Keratinocyte (primary cell): ENCODE measurements at regions not wholly inside any gene's neighbourhood (a gene's known extent, or its start where the extent isn't known, plus 50 kb on each side); places are given as distances from the start of the nearest gene placed in this dataset.

Experiments used
- DNase-seq: peaks from one replicate; pipeline ENCODE4 v3.0.0-alpha.2; 2011; ENCODE audit warnings: low read depth, missing footprints, low spot score
- FAIRE-seq: peaks from 2 replicates; lab custom pipeline; 2011; peaks lifted over from hg19 to GRCh38; lab: Jason Lieb, UNC
- H2AFZ ChIP-seq: 2 replicates; pipeline ENCODE4 v1.6.0; 2012; ENCODE audit warnings: low read length, control low read depth, inconsistent platforms; ENCODE audit not compliant: control insufficient read depth
- H3K27ac ChIP-seq: 2 replicates; pipeline ENCODE4 v1.5.1; 2011; ENCODE audit warnings: low read length; ENCODE audit not compliant: control insufficient read depth, insufficient read depth
- H3K27me3 ChIP-seq: 3 replicates; pipeline ENCODE4 v1.6.0; 2011; ENCODE audit warnings: low read length; ENCODE audit not compliant: control insufficient read depth, insufficient read depth; ENCODE audit errors: extremely low read depth
- H3K36me3 ChIP-seq, 2 experiments: 2 replicates in 1 of 2; 3 replicates in 1 of 2; pipeline ENCODE4 v1.5.1; 2011; ENCODE audit warnings: low read length in 2 of 2, mild to moderate bottlenecking in 1 of 2; ENCODE audit not compliant: control insufficient read depth in 2 of 2, insufficient read depth in 2 of 2; ENCODE audit errors: extremely low read depth in 1 of 2
- H3K4me1 ChIP-seq: 3 replicates; pipeline ENCODE4 v1.5.1; 2011; ENCODE audit warnings: low read length; ENCODE audit not compliant: control insufficient read depth, insufficient read depth; ENCODE audit errors: extremely low read depth
- H3K4me2 ChIP-seq: 3 replicates; pipeline ENCODE4 v1.6.0; 2011; ENCODE audit warnings: low read depth, low read length; ENCODE audit not compliant: control insufficient read depth, insufficient read depth; ENCODE audit errors: extremely low read depth
- H3K4me3 ChIP-seq, 3 experiments: fragments of 200-600 bp in 1 of 3; sonication (generic) in 1 of 3; 2 replicates in 2 of 3; 3 replicates in 1 of 3; pipeline ENCODE4 v1.5.1; 2011 to 2016; ENCODE audit warnings: low read length in 3 of 3, mild to moderate bottlenecking in 3 of 3, control low read depth in 2 of 3, inconsistent platforms in 1 of 3, low read depth in 1 of 3, mixed read lengths in 1 of 3, mixed run types in 1 of 3, moderate library complexity in 1 of 3; ENCODE audit not compliant: control insufficient read depth in 2 of 3, insufficient read depth in 2 of 3; ENCODE audit errors: extremely low read depth in 1 of 3
- H3K79me2 ChIP-seq: 2 replicates; pipeline ENCODE4 v1.6.0; 2012; ENCODE audit warnings: low read length; ENCODE audit not compliant: control insufficient read depth, insufficient read depth
- H3K9ac ChIP-seq: 3 replicates; pipeline ENCODE4 v1.6.0; 2011; ENCODE audit warnings: low read length; ENCODE audit not compliant: control insufficient read depth, insufficient read depth; ENCODE audit errors: extremely low read depth
- H3K9me1 ChIP-seq: 3 replicates; pipeline ENCODE4 v1.6.0; 2011; ENCODE audit warnings: low read length; ENCODE audit not compliant: control insufficient read depth, insufficient read depth; ENCODE audit errors: extremely low read depth
- H3K9me3 ChIP-seq: 2 replicates; pipeline ENCODE4 v1.5.1; 2012; ENCODE audit warnings: low read depth, low read length; ENCODE audit not compliant: control insufficient read depth
- H4K20me1 ChIP-seq: 3 replicates; pipeline ENCODE4 v1.6.0; 2011; ENCODE audit warnings: low read length; ENCODE audit not compliant: control insufficient read depth, insufficient read depth; ENCODE audit errors: extremely low read depth
- EZH2 ChIP-seq: IDR thresholded peaks from one replicate; pipeline ENCODE4 v1.6.1; 2012; ENCODE audit warnings: inconsistent platforms, mild to moderate bottlenecking, low read length, moderate library complexity
- dilution Hi-C: fragments of 300-500 bp; cut with MboI; formaldehyde crosslinking; loops from one replicate; pipeline ENCODE4 v1.7.0; 2020; ENCODE audit warnings: low sequenced_read_pairs; ENCODE audit not compliant: extremely low pct_ligation_motif_present
- TF ChIP-seq, protein P1 (sequence below), 3 experiments: IDR thresholded peaks in 1 of 3; conservative IDR thresholded peaks in 1 of 3; optimal IDR thresholded peaks in 1 of 3; 2 replicates in 2 of 3; 3 replicates in 1 of 3; pipeline versions ENCODE3 to v1.5.1; 2011; ENCODE audit warnings: low read length in 3 of 3, mild to moderate bottlenecking in 3 of 3, moderate library complexity in 2 of 3, control low read depth in 1 of 3, inconsistent platforms in 1 of 3; ENCODE audit not compliant: insufficient read depth in 2 of 3; ENCODE audit errors: extremely low read depth in 1 of 3

DNA sequence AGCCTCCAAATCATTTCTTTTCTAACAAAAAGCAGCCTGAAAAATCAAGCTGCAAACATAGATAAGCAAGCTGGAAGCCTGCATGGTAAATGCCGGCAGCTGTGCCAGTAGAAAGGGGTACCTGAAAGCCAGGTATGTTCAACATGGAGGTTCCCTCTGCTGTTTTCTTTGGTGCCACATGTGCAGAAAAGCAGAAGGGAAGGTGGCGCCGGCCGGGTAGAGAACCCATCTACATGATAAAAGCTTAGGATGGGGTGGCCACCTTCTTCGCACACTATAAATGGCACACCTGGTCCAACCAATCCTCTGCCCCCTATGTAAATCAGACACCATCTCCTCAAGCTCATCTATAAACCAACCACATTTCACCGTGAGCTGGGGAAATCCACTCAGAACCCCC lies 268.9 kb upstream of the IRX2 start:
- Histone ChIP-seq H2AFZ (no peak overlapping the region), H4K20me1 (no peaks in the 10 kb centered on the region), H3K4me1 (no peaks in the 10 kb centered on the region), H3K4me3 (no peak overlapping the region), H3K27me3 (no peaks in the 10 kb centered on the region), H3K4me2 (no peak overlapping the region), H3K79me2 (no peaks in the 10 kb centered on the region), H3K9ac (no peak overlapping the region), H3K9me1 (no peaks in the 10 kb centered on the region), H3K36me3 (no peaks in the 10 kb centered on the region), H3K27ac (no peak overlapping the region), H3K9me3 (peaks cover 1% of the 10 kb centered on the region)
- dilution Hi-C loops, result no loop called here
- TF ChIP-seq, protein P1, sequence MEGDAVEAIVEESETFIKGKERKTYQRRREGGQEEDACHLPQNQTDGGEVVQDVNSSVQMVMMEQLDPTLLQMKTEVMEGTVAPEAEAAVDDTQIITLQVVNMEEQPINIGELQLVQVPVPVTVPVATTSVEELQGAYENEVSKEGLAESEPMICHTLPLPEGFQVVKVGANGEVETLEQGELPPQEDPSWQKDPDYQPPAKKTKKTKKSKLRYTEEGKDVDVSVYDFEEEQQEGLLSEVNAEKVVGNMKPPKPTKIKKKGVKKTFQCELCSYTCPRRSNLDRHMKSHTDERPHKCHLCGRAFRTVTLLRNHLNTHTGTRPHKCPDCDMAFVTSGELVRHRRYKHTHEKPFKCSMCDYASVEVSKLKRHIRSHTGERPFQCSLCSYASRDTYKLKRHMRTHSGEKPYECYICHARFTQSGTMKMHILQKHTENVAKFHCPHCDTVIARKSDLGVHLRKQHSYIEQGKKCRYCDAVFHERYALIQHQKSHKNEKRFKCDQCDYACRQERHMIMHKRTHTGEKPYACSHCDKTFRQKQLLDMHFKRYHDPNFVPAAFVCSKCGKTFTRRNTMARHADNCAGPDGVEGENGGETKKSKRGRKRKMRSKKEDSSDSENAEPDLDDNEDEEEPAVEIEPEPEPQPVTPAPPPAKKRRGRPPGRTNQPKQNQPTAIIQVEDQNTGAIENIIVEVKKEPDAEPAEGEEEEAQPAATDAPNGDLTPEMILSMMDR (optimal IDR thresholded peaks at IDR 0.05 in 1 of 3, IDR thresholded peaks at IDR 0.05 in 1 of 3, conservative IDR thresholded peaks at IDR 0.05 in 1 of 3; ENCODE audit: extremely low read depth in 1 of 3, insufficient read depth in 2 of 3, low read length in 3 of 3), result no peak
- TF ChIP-seq EZH2, result no peak
- FAIRE-seq, result no peak
- DNase-seq, result no peak

DNA sequence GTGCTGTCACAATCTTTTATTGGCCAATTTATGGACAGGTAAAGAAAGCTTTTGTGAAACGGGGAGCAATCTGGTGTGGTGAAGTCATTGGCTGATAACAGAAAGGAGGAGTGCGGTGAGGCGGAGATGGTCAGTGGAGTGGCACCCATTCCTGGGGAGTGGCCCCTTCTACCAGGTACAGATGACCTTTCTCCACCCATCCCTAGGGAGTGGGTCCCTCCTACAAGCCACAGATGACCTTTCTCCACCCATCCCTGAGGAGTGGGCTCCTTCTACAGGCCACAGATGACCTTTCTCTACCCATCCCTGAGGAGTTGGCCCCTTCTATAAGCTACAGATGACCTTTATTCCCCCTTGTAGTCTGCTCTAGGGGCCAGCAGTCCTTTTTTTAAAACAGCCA lies 267.6 kb upstream of the IRX2 start:
- Histone ChIP-seq H3K27me3 (no peaks in the 10 kb centered on the region), H3K27ac (no peak overlapping the region), H3K4me2 (no peak overlapping the region), H3K36me3 (no peaks in the 10 kb centered on the region), H3K79me2 (no peaks in the 10 kb centered on the region), H2AFZ (no peak overlapping the region), H3K4me3 (no peak overlapping the region), H4K20me1 (no peaks in the 10 kb centered on the region), H3K9me3 (peaks cover 1% of the 10 kb centered on the region), H3K4me1 (no peaks in the 10 kb centered on the region), H3K9me1 (no peaks in the 10 kb centered on the region), H3K9ac (no peak overlapping the region)
- FAIRE-seq (no peak), DNase-seq (no peak)
- TF ChIP-seq, protein P1 (optimal IDR thresholded peaks at IDR 0.05 in 1 of 3, IDR thresholded peaks at IDR 0.05 in 1 of 3, conservative IDR thresholded peaks at IDR 0.05 in 1 of 3; ENCODE audit: extremely low read depth in 1 of 3, insufficient read depth in 2 of 3, low read length in 3 of 3), result no peak
- no peak for TF ChIP-seq EZH2
- dilution Hi-C loops, result no loop called here
